ENCODE measurements at regions not wholly inside any gene's neighbourhood (a gene's known extent, or its start where the extent isn't known, plus 50 kb on each side); places are given as distances from the start of the nearest gene placed in this dataset.

DNA sequence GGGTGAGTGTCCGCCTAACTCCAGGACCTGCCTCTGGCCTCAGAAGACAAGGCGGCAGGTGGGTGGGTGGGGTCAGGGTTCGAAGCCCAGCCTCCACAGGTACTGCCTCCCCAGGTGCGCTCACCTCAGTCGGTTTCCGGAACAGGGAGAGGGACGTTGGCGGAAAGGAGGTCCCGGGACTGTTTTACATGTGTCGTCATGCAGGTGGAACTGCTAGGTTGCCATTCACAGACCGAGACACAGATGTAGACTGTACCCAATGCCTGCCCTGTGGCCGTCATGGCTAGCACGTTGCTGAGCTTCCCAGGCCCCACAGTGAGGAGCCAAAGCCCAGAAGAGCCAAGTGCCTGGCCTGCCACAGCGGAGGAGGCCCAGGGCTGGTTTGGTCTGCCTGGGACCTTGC is 284.0 kb upstream of the HS6ST1 start:
- FAIRE-seq: no peak
- H4K20me1 ChIP-seq (replicated peaks; ENCODE audit: control insufficient read depth, extremely low read depth, insufficient read depth, low read length): no peaks in the 10 kb centered on the region
- ChIA-PET POLR2A (no interaction called here), CTCF (no interaction called here)
- no peak for DNase-seq (ENCODE audit: low read depth, low spot score)
- TF ChIP-seq GATA2 (IDR thresholded peaks at IDR 0.05; ENCODE audit: insufficient read depth, insufficient read length, low read depth, low read length): no peak
- no peak for TF ChIP-seq MYC (IDR thresholded peaks at IDR 0.05; ENCODE audit: low read depth, low read length)
- TF ChIP-seq, protein P1, sequence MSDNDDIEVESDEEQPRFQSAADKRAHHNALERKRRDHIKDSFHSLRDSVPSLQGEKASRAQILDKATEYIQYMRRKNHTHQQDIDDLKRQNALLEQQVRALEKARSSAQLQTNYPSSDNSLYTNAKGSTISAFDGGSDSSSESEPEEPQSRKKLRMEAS (IDR thresholded peaks at IDR 0.05; ENCODE audit: insufficient read depth, insufficient read length): no peak
- no peak for TF ChIP-seq POLR2AphosphoS5 (IDR thresholded peaks at IDR 0.05; ENCODE audit: insufficient read depth, low read depth, low read length)
- TF ChIP-seq EZH2 (IDR thresholded peaks at IDR 0.05; ENCODE audit: borderline replicate concordance, low read depth, low read length, severe bottlenecking): no peak
- TF ChIP-seq, protein P2, sequence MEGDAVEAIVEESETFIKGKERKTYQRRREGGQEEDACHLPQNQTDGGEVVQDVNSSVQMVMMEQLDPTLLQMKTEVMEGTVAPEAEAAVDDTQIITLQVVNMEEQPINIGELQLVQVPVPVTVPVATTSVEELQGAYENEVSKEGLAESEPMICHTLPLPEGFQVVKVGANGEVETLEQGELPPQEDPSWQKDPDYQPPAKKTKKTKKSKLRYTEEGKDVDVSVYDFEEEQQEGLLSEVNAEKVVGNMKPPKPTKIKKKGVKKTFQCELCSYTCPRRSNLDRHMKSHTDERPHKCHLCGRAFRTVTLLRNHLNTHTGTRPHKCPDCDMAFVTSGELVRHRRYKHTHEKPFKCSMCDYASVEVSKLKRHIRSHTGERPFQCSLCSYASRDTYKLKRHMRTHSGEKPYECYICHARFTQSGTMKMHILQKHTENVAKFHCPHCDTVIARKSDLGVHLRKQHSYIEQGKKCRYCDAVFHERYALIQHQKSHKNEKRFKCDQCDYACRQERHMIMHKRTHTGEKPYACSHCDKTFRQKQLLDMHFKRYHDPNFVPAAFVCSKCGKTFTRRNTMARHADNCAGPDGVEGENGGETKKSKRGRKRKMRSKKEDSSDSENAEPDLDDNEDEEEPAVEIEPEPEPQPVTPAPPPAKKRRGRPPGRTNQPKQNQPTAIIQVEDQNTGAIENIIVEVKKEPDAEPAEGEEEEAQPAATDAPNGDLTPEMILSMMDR (IDR thresholded peaks at IDR 0.05; ENCODE audit: extremely low read depth in 1 of 2, insufficient read depth in 1 of 2, low read depth in 1 of 2, low read length in 2 of 2): no peak
- TF ChIP-seq JUN (IDR thresholded peaks at IDR 0.05; ENCODE audit: borderline replicate concordance, insufficient read depth, insufficient read length, low read depth): no peak
- TF ChIP-seq POLR2A (IDR thresholded peaks at IDR 0.05; ENCODE audit: low read depth, low read length): no peak
- TF ChIP-seq FOS (IDR thresholded peaks at IDR 0.05; ENCODE audit: borderline replicate concordance, insufficient read depth, low read length): no peak
- H3K79me2 ChIP-seq (ENCODE audit: control insufficient read depth, insufficient read depth, low read length): no peaks in the 10 kb centered on the region
- no peak overlapping the region for H3K4me3 ChIP-seq (replicated peaks in 1 of 3; ENCODE audit: insufficient read depth in 1 of 3, low read depth in 1 of 3, low read length in 3 of 3)
- H3K27ac ChIP-seq (ENCODE audit: insufficient read depth, low read depth, low read length): no peak overlapping the region
- H3K4me1 ChIP-seq (ENCODE audit: control insufficient read depth, extremely low read depth, insufficient read depth, low read length): no peaks in the 10 kb centered on the region
- no peak overlapping the region for H3K9ac ChIP-seq (replicated peaks; ENCODE audit: extremely low read depth, insufficient read depth, low read length)
- intact Hi-C loops (cut with micrococcal nuclease): no loop called here
- no peaks in the 10 kb centered on the region for H3K27me3 ChIP-seq (ENCODE audit: control insufficient read depth in 2 of 2, insufficient read depth in 2 of 2, low read length in 2 of 2)
- H2AFZ ChIP-seq (ENCODE audit: low read depth, low read length): no peak overlapping the region
- H3K4me2 ChIP-seq (ENCODE audit: insufficient read depth, low read length): no peak overlapping the region
- no peaks in the 10 kb centered on the region for H3K9me3 ChIP-seq (replicated peaks; ENCODE audit: control insufficient read depth, insufficient read depth, low read length)
- no peaks in the 10 kb centered on the region for H3K36me3 ChIP-seq (ENCODE audit: control insufficient read depth in 2 of 2, extremely low read depth in 1 of 2, insufficient read depth in 2 of 2, low read length in 2 of 2)
- no peaks in the 10 kb centered on the region for H3K9me1 ChIP-seq (replicated peaks; ENCODE audit: control insufficient read depth, extremely low read depth, insufficient read depth, low read length)
- dilution Hi-C loops (cut with MboI; ENCODE audit: extremely low pct_ligation_motif_present, low sequenced_read_pairs): no loop called here
- no TSS peak for BruUV-seq (replicated peaks)
